ENCODE measurements at regions not wholly inside any gene's neighbourhood (a gene's known extent, or its start where the extent isn't known, plus 50 kb on each side); places are given as distances from the start of the nearest gene placed in this dataset.

GRCh38 chr3:110822971-110823370 is 248.6 kb upstream of the NECTIN3 start:
- DNase-seq (no peak), FAIRE-seq (no peak), ATAC-seq (no peak)
- Histone ChIP-seq H3K4me3 (no peak overlapping the region), H3K9me3 (peaks cover 0 to 3% (median 0%) of the 10 kb centered on the region in 4 donors), H3K36me3 (no peaks in the 10 kb centered on the region), H3K4me1 (peaks cover 0 to 3% (median 0%) of the 10 kb centered on the region in 3 donors), H3K27me3 (no peaks in the 10 kb centered on the region), H3K27ac (no peak overlapping the region)
- TF ChIP-seq CTCF (IDR thresholded peaks at IDR 0.05), result no peak
- intact Hi-C loops (cut with DNase I), result no loop called here
- 14 to 15% methylated on average over 2 of the region's 2 CpGs for WGBS, 2 donors

DNA sequence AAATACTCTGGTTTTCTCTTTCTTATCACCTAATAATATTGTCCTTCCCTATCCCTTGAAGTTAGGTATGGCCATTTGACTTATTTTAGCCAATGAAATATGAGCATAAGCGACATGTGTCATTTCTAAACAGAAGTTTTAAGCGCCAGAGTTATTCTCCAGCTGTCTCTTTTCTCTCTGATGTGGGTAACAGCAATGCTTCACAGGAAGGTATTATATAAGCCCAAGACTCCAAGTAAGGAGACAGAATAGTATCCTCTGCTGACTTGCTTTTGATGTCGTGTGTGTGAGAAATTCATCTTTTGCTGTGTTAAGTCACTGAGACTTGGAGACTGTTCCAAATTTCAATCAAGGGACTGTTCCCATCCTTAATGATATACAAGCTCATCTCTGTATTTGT is 224.6 kb upstream of the NECTIN3 start:
- no peaks in the 10 kb centered on the region for H3K27me3 ChIP-seq
- H3K36me3 ChIP-seq, result no peaks in the 10 kb centered on the region
- no peak for TF ChIP-seq CTCF (IDR thresholded peaks at IDR 0.05)
- intact Hi-C loops (cut with DNase I), result no loop called here
- DNase-seq (no peak), FAIRE-seq (no peak), ATAC-seq (no peak)
- no peak overlapping the region for H3K4me3 ChIP-seq
- H3K27ac ChIP-seq, result no peak overlapping the region
- 59 to 72% methylated on average over 3 of the region's 3 CpGs for WGBS, 2 donors
- no peaks in the 10 kb centered on the region for H3K4me1 ChIP-seq
- no peaks in the 10 kb centered on the region for H3K9me3 ChIP-seq

- Histone ChIP-seq H3K9me3 (no peaks in the 10 kb centered on the region), H3K4me3 (no peak overlapping the region), H3K4me1 (no peaks in the 10 kb centered on the region), H3K27ac (no peak overlapping the region), H3K36me3 (no peaks in the 10 kb centered on the region), H3K27me3 (no peaks in the 10 kb centered on the region)
- 66 to 69% methylated on average over 2 of the region's 2 CpGs for WGBS, 2 donors
- TF ChIP-seq CTCF (IDR thresholded peaks at IDR 0.05), result no peak
- ATAC-seq, result no peak
- no peak for FAIRE-seq
- no peak for DNase-seq
- intact Hi-C loops (cut with DNase I), result no loop called here
These were observed 222.6 kb upstream of the NECTIN3 start for GRCh38 chr3:110849064-110849463.

- ATAC-seq (no peak), DNase-seq (no peak), FAIRE-seq (no peak)
- H3K9me3 ChIP-seq, result no peaks in the 10 kb centered on the region
- H3K4me1 ChIP-seq, result no peaks in the 10 kb centered on the region
- H3K4me3 ChIP-seq, result no peak overlapping the region
- intact Hi-C loops (cut with DNase I), result no loop called here
- H3K36me3 ChIP-seq, result no peaks in the 10 kb centered on the region
- no peak overlapping the region for H3K27ac ChIP-seq
- no peak for TF ChIP-seq CTCF (IDR thresholded peaks at IDR 0.05)
- H3K27me3 ChIP-seq, result no peaks in the 10 kb centered on the region
These were observed 219.9 kb upstream of the NECTIN3 start for GRCh38 chr3:110851736-110852135.

GRCh38 chr3:110855207-110855606 is 216.4 kb upstream of the NECTIN3 start:
- intact Hi-C loops (cut with DNase I), result no loop called here
- FAIRE-seq, result no peak
- Histone ChIP-seq H3K36me3 (no peaks in the 10 kb centered on the region), H3K4me3 (no peak overlapping the region), H3K4me1 (peaks cover 0 to 8% (median 0%) of the 10 kb centered on the region in 3 donors), H3K9me3 (no peaks in the 10 kb centered on the region), H3K27me3 (no peaks in the 10 kb centered on the region), H3K27ac (no peak overlapping the region)
- 75 to 82% methylated on average over 2 of the region's 2 CpGs for WGBS, 2 donors
- no peak for TF ChIP-seq CTCF (IDR thresholded peaks at IDR 0.05)
- no peak for DNase-seq
- ATAC-seq, result no peak

Data from pancreas (tissue), 10 donors.